OCI-LY1 (cell line): ENCODE measurements at regions not wholly inside any gene's neighbourhood (a gene's known extent, or its start where the extent isn't known, plus 50 kb on each side); places are given as distances from the start of the nearest gene placed in this dataset.

Experiments
- CTCF ChIP-seq: fragments of 200-600 bp; sonication (generic), shearing (Covaris generic); IDR thresholded peaks from 2 replicates; pipeline ENCODE4 v1.5.1; 2017; ENCODE audit warnings: mild to moderate bottlenecking, antibody characterized with exemption, low read length, moderate library complexity, mixed read lengths
- EZH2 ChIP-seq: fragments of 200-600 bp; sonication (generic), shearing (Covaris generic); IDR thresholded peaks from 2 replicates; pipeline ENCODE4 v1.8.0; 2017; ENCODE audit warnings: borderline replicate concordance, mixed run types, mild to moderate bottlenecking, antibody characterized with exemption, low read length, moderate library complexity, mixed read lengths

DNA sequence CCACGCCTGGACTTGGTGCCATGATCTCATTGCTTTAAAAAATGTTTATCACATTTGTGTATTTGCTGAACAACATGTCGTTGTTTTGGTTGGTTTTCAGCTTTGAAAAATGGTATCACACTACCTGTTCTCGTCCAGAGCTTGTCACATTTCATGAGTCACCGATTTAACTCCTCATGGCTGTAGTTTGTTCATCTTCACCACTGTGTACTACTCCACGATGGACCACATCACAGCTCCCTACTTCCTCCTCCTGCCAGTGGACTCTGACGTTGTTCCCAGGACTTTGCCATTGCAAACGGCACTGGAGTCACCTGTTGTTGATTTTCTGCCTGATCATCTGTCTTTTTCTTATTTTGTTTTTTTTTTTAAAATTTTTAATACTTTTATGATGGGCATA is 157.7 kb downstream of the ERMARD start:
- TF ChIP-seq CTCF (no peak), EZH2 (no peak)
